ENCODE measurements at regions not wholly inside any gene's neighbourhood (a gene's known extent, or its start where the extent isn't known, plus 50 kb on each side); places are given as distances from the start of the nearest gene placed in this dataset.
"Not testable (repeated sequence)": the region's sequence is repeated elsewhere in the genome, so short reads cannot be mapped to it uniquely, and the experiment has no call there.

- DNase-seq (ENCODE audit: low spot score): no peak
- no peak for TF ChIP-seq CTCF (IDR thresholded peaks at IDR 0.05)
- no peak overlapping the region for H3K27ac ChIP-seq
- H3K4me3 ChIP-seq: no peak overlapping the region
Measured at GRCh38 chr7:156578978-156579430, 61.6 kb upstream of the RNF32 start.

GRCh38 chr7:156578578-156578940, 62.0 kb upstream of the RNF32 start:
- no peak overlapping the region for H3K27ac ChIP-seq
- DNase-seq (ENCODE audit: low spot score): no peak
- TF ChIP-seq CTCF (IDR thresholded peaks at IDR 0.05): no peak
- no peak overlapping the region for H3K4me3 ChIP-seq

GRCh38 chr7:156577645-156578577, 62.7 kb upstream of the RNF32 start:
- TF ChIP-seq CTCF (IDR thresholded peaks at IDR 0.05): no peak
- Histone ChIP-seq H3K4me3 (no peak overlapping the region), H3K27ac (no peak overlapping the region)
- DNase-seq (ENCODE audit: low spot score): no peak

GRCh38 chr7:156576216-156577058, 64.1 kb upstream of the RNF32 start:
- no peak overlapping the region for H3K27ac ChIP-seq
- no peak for DNase-seq (ENCODE audit: low spot score)
- H3K4me3 ChIP-seq: no peak overlapping the region
- no peak for TF ChIP-seq CTCF (IDR thresholded peaks at IDR 0.05)

GRCh38 chr7:156568258-156568657, 72.3 kb upstream of the RNF32 start:
- no peak overlapping the region for H3K4me3 ChIP-seq
- no peak for DNase-seq (ENCODE audit: low spot score)
- TF ChIP-seq CTCF (IDR thresholded peaks at IDR 0.05): no peak
- no peak overlapping the region for H3K27ac ChIP-seq

GRCh38 chr7:156566812-156567549, 73.6 kb upstream of the RNF32 start:
- no peak for TF ChIP-seq CTCF (IDR thresholded peaks at IDR 0.05)
- DNase-seq (ENCODE audit: low spot score): no peak
- Histone ChIP-seq H3K27ac (no peak overlapping the region), H3K4me3 (no peak overlapping the region)

GRCh38 chr7:156565002-156565401, 75.6 kb upstream of the RNF32 start:
- H3K4me3 ChIP-seq; DNase-seq (ENCODE audit: low spot score); H3K27ac ChIP-seq: not testable (repeated sequence)

Measured in coronary artery (tissue), 2 donors.